SK-N-MC (cell line): ENCODE measurements at regions not wholly inside any gene's neighbourhood (a gene's known extent, or its start where the extent isn't known, plus 50 kb on each side); places are given as distances from the start of the nearest gene placed in this dataset.

ENCODE experiments used
- EZH2 ChIP-seq: fragments of 200-600 bp; sonication (generic); IDR thresholded peaks from one replicate; pipeline ENCODE4 v1.6.1; 2017; ENCODE audit warnings: antibody characterized with exemption
- FOXP2 ChIP-seq: optimal IDR thresholded peaks from 2 replicates; pipeline ENCODE3; 2011; ENCODE audit warnings: mild to moderate bottlenecking, moderate library complexity; ENCODE audit not compliant: insufficient read depth; ENCODE audit errors: extremely low read length, control extremely low read depth
- POLR2AphosphoS5 ChIP-seq: IDR thresholded peaks from 2 replicates; pipeline ENCODE4 v1.6.1; 2012; ENCODE audit warnings: mild to moderate bottlenecking, low read depth, low read length, borderline replicate concordance

DNA sequence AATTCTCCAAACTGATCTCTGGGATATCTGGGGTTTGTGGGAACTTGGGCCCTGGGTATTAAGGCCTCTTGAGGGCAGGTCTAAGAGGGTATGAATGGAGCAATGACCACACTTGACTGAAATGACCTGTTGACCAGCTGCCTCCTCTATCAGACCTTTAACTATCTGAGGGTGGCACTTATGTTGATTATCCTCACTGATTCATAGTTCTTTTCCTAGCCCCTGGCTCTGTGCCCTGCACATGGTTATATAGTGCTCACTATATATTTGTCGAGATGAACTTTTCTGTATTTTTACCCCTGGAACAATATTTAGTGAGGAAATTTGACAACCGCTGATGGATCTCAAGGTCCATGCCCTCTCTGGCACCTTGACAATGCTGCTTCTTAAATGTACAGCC, 305.5 kb upstream of the PLET1 start:
- no peak for TF ChIP-seq POLR2AphosphoS5
- no peak for TF ChIP-seq EZH2
- no peak for TF ChIP-seq FOXP2
